Nephron (organoid): ENCODE measurements at regions not wholly inside any gene's neighbourhood (a gene's known extent, or its start where the extent isn't known, plus 50 kb on each side); places are given as distances from the start of the nearest gene placed in this dataset.

Experiments used
- H3K27ac Mint-ChIP-seq, 3 experiments: 2 replicates each; pipeline ENCODE4 v1.8.0; 2020; ENCODE audit warnings: mixed read lengths in 3 of 3, mild to moderate bottlenecking in 2 of 3, moderate library complexity in 1 of 3
- H3K27me3 Mint-ChIP-seq: 2 replicates; pipeline ENCODE4 v1.8.0; 2021; ENCODE audit warnings: low read depth, mild to moderate bottlenecking, moderate library complexity, mixed read lengths
- H3K36me3 Mint-ChIP-seq: 2 replicates; pipeline ENCODE4 v1.8.0; 2020; ENCODE audit warnings: low read depth, mixed read lengths
- H3K4me1 Mint-ChIP-seq: 2 replicates; pipeline ENCODE4 v1.8.0; 2020; ENCODE audit warnings: mixed read lengths
- H3K4me3 Mint-ChIP-seq, 3 experiments: 2 replicates each; pipeline ENCODE4 v1.8.0; 2020; ENCODE audit warnings: mild to moderate bottlenecking in 3 of 3, mixed read lengths in 3 of 3, moderate library complexity in 2 of 3
- H3K9me3 Mint-ChIP-seq: 2 replicates; pipeline ENCODE4 v1.8.0; 2020; ENCODE audit warnings: mixed read lengths
- TF ChIP-seq, protein P1 (sequence below), 3 experiments: fragments of 200-600 bp; sonication (generic); IDR thresholded peaks; one replicate each; pipeline ENCODE4 v1.5.0; 2021; ENCODE audit warnings: antibody characterized with exemption in 3 of 3; ENCODE audit not compliant: unreplicated experiment in 3 of 3

DNA sequence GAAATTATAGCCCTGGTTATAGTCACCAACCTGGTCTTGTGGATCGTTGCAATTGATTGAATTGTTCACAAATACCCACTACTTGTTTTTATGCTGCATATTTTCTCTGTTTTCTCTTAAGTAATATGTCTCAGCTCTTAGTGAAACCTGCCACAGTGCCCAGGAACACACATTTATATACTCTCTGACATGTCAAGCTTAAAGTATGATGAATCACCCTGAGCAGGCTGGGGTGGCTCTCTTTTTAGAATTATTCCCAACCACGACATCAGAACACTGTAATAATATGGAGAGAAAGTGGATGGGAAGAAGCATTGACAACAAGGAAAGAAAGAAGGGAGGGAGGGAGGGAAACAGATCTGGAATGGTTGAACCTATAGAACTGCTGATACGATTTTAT lies 72.8 kb upstream of the ZNF608 start:
- Mint-ChIP-seq H3K9me3 (peaks cover 3% of the 10 kb centered on the region), H3K4me1 (no peaks in the 10 kb centered on the region), H3K4me3 (no peak overlapping the region), H3K27me3 (peaks cover 5% of the 10 kb centered on the region), H3K36me3 (no peaks in the 10 kb centered on the region), H3K27ac (no peak overlapping the region)
- TF ChIP-seq, protein P1, sequence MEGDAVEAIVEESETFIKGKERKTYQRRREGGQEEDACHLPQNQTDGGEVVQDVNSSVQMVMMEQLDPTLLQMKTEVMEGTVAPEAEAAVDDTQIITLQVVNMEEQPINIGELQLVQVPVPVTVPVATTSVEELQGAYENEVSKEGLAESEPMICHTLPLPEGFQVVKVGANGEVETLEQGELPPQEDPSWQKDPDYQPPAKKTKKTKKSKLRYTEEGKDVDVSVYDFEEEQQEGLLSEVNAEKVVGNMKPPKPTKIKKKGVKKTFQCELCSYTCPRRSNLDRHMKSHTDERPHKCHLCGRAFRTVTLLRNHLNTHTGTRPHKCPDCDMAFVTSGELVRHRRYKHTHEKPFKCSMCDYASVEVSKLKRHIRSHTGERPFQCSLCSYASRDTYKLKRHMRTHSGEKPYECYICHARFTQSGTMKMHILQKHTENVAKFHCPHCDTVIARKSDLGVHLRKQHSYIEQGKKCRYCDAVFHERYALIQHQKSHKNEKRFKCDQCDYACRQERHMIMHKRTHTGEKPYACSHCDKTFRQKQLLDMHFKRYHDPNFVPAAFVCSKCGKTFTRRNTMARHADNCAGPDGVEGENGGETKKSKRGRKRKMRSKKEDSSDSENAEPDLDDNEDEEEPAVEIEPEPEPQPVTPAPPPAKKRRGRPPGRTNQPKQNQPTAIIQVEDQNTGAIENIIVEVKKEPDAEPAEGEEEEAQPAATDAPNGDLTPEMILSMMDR (IDR thresholded peaks at IDR 0.05; ENCODE audit: unreplicated experiment in 3 of 3), result no peak

DNA sequence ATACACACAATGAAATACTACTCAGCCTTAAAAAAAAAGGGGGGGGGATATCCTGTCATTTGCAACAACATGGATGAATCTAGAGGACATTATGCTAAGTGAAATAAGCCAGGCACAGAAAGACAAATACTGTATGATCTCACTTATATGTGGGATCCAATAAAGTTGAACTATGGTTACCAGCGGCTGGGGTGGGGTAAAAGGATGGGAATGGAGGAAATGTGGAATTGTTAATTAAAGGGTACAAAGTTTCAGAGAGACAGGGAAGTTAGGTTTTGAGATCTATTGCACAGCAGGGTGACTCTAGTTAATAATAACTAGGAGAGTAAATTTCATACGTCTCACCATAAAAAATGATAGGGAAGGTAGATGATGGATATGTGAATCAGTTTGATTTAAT lies 76.2 kb upstream of the ZNF608 start:
- TF ChIP-seq, protein P1 (IDR thresholded peaks at IDR 0.05; ENCODE audit: unreplicated experiment in 3 of 3), result no peak
- Mint-ChIP-seq H3K27me3 (peaks cover 5% of the 10 kb centered on the region), H3K4me3 (no peak overlapping the region), H3K9me3 (peaks cover 3% of the 10 kb centered on the region), H3K27ac (no peak overlapping the region), H3K36me3 (no peaks in the 10 kb centered on the region), H3K4me1 (no peaks in the 10 kb centered on the region)

DNA sequence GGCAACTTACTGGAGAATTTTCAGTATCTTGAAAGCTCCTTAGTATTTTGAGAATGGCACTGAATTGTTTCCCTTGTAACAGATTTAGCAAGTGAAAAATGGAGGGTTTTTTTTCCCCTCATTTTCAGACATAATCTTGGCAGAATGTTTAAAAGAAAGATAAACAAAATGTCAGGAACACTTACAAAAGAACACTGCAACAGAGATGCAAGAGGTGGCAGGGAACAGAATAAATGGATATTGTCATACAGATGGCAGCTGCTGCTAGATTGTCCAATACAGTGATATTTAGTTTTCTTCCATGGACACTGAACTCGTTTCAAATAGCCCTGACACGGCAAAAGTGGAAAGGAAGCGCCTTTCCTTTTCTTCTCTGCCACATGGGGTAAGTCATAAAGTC lies 76.9 kb upstream of the ZNF608 start:
- no peaks in the 10 kb centered on the region for H3K36me3 Mint-ChIP-seq
- H3K4me1 Mint-ChIP-seq, result no peaks in the 10 kb centered on the region
- peaks cover 5% of the 10 kb centered on the region for H3K27me3 Mint-ChIP-seq
- H3K9me3 Mint-ChIP-seq, result peaks cover 3% of the 10 kb centered on the region
- H3K27ac Mint-ChIP-seq, result no peak overlapping the region
- no peak overlapping the region for H3K4me3 Mint-ChIP-seq
- TF ChIP-seq, protein P1 (IDR thresholded peaks at IDR 0.05; ENCODE audit: unreplicated experiment in 3 of 3), result no peak

DNA sequence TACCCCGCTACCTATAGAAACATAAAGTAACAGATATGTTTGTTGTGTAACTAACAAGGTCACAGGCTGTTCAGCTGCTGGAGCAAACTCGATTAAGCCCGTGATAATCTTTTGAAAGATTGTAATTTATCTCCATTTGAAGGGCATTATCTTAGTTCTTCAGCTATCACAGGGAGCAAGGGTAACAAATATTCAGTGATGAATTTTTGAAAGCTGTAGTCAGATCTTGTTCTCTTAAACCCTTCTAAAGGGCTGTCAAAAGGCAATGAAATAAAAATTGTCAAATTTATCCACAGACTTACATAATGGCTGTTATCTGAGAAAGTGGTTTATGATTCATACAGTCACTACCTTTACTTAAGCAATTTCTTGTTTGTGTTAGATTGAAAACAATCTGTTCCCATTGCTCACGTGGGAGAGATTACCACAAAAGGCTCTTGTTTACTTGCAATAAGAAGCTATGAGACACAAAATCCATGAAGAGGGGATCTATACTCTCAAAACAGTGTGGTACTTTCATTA lies 78.3 kb upstream of the ZNF608 start:
- no peak overlapping the region for H3K4me3 Mint-ChIP-seq
- TF ChIP-seq, protein P1 (IDR thresholded peaks at IDR 0.05; ENCODE audit: unreplicated experiment in 3 of 3), result no peak
- no peaks in the 10 kb centered on the region for H3K4me1 Mint-ChIP-seq
- no peaks in the 10 kb centered on the region for H3K27me3 Mint-ChIP-seq
- H3K9me3 Mint-ChIP-seq, result peaks cover 3% of the 10 kb centered on the region
- H3K36me3 Mint-ChIP-seq, result no peaks in the 10 kb centered on the region
- no peak overlapping the region for H3K27ac Mint-ChIP-seq

DNA sequence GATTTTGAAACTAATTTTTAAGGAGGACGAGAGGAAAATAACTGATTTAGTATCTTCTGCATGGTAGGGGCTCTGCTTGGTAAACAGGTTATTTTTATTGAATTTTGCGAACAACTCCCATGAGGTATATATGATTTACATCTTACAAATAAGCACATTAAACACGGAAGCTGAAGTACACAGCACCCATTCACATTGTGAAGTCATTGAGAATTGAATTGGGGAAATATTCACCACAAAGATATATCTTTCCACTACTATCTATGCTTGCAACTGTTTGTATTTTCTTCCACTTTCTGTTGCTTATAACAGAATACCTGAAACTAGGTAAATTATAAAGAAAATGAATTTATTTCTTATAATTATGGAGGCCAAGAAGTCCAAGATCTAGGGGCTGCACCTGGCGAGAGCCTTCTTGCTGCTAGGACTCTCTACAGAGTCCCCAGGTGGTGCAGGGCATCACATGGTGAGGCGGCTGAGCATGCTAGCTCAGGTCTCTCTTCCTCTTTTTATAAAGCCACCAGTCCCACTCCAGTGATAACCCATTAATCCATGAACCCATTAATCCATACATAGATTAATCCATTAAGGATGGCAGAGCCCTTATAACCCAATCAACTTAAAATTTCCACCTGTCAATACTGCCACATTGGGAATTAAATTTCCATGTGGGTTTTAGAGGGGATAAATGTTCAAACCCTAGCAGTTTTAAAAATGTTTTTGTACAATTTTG lies 79.0 kb upstream of the ZNF608 start:
- H3K9me3 Mint-ChIP-seq, result peaks cover 3% of the 10 kb centered on the region
- no peak overlapping the region for H3K27ac Mint-ChIP-seq
- TF ChIP-seq, protein P1 (IDR thresholded peaks at IDR 0.05; ENCODE audit: unreplicated experiment in 3 of 3), result no peak
- no peak overlapping the region for H3K4me3 Mint-ChIP-seq
- H3K27me3 Mint-ChIP-seq, result no peaks in the 10 kb centered on the region
- H3K36me3 Mint-ChIP-seq, result no peaks in the 10 kb centered on the region
- H3K4me1 Mint-ChIP-seq, result no peaks in the 10 kb centered on the region

DNA sequence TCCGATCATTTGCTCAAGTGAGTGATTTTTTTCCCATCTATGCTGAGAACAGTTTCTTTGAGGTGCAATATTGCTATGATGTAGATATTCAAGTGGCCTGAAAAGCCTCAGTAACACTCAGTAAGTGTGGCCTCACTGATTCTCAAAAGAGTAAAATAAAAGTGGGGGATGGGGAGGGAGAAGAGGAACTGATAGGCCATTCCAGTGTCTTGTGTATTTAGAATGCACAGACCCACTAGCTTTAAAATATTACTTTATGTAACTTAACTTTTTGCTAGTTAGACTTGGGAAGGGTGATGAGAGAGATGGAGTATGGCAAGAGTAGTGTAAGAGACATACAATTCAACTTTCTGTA lies 79.5 kb upstream of the ZNF608 start:
- H3K4me3 Mint-ChIP-seq, result no peak overlapping the region
- H3K9me3 Mint-ChIP-seq, result peaks cover 3% of the 10 kb centered on the region
- H3K4me1 Mint-ChIP-seq, result no peaks in the 10 kb centered on the region
- H3K36me3 Mint-ChIP-seq, result no peaks in the 10 kb centered on the region
- TF ChIP-seq, protein P1 (IDR thresholded peaks at IDR 0.05; ENCODE audit: unreplicated experiment in 3 of 3), result no peak
- H3K27me3 Mint-ChIP-seq, result no peaks in the 10 kb centered on the region
- no peak overlapping the region for H3K27ac Mint-ChIP-seq
